Lower leg skin (tissue), 4 donors: ENCODE measurements at regions not wholly inside any gene's neighbourhood (a gene's known extent, or its start where the extent isn't known, plus 50 kb on each side); places are given as distances from the start of the nearest gene placed in this dataset.

Experiments used
- DNase-seq, 2 donors: peaks; one replicate each; pipeline ENCODE4 v3.0.0-alpha.2; 2019; ENCODE audit warnings: low spot score in 2 of 2
- H3K4me3 ChIP-seq: fragments of 200-600 bp; sonication (generic); 2 replicates; pipeline ENCODE4 v1.5.1; 2017; ENCODE audit warnings: mild to moderate bottlenecking, low read depth; ENCODE audit not compliant: poor library complexity, severe bottlenecking
- CTCF ChIP-seq, 3 donors: fragments of 450-650 bp; IDR thresholded peaks; one replicate each; pipeline ENCODE4 v1.5.1; 2016; ENCODE audit warnings: antibody characterized with exemption in 3 of 3, mild to moderate bottlenecking in 3 of 3, moderate library complexity in 2 of 3
- POLR2A ChIP-seq, 2 donors: fragments of 450-650 bp; IDR thresholded peaks; one replicate each; pipeline ENCODE4 v1.6.1; 2016 to 2017; ENCODE audit warnings: antibody characterized with exemption in 2 of 2, mild to moderate bottlenecking in 1 of 2, moderate library complexity in 1 of 2
- WGBS, 2 donors: methylation state at CpG; one replicate each; pipeline ENCODE4 v1.1.5; 2018; 5-methylcytosine and 5-hydroxymethylcytosine counted together
- intact Hi-C: fragments of 100-400 bp; cut with DNase I; formaldehyde crosslinking; loops from one replicate; pipeline ENCODE4 v1.15.0; 2023; ENCODE audit warnings: low total_unique reads

GRCh38 chr4:111963158-111963700 is 182.0 kb upstream of the FAM241A start:
- 54 to 58% methylated on average over 5 of the region's 5 CpGs for WGBS, 2 donors
- DNase-seq, result no peak
- intact Hi-C loops, result no loop called here
- TF ChIP-seq POLR2A (IDR thresholded peaks at IDR 0.05), result no peak
- H3K4me3 ChIP-seq, result no peak overlapping the region

- intact Hi-C loops, result no loop called here
- no peak overlapping the region for H3K4me3 ChIP-seq
- WGBS, 2 donors, result 64 to 75% methylated on average over 7 of the region's 7 CpGs
- TF ChIP-seq POLR2A (IDR thresholded peaks at IDR 0.05) (no peak), CTCF (IDR thresholded peaks at IDR 0.05) (no peak)
- no peak for DNase-seq
Measured at GRCh38 chr4:111977419-111977965, 167.8 kb upstream of the FAM241A start.

DNA sequence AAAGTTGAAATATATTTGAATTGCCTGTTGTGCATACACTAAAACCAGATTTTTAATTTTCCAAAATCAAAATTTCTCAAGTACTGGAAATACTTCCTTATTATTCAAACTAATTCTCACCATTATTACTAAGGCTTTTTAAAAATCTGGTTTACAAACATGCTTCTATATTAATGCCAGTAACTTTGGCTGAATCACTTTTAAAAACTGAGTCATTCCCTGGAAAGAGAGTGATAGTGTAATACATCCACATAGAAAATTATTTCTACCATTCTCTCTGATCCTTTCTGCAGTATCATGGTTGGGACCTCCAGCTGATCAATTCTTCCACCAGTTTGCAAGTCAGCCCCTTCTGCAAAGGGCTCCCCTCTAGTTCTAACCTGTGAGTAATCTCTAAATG is 165.3 kb upstream of the FAM241A start:
- intact Hi-C loops, result no loop called here
- DNase-seq, result no peak
- TF ChIP-seq CTCF (IDR thresholded peaks at IDR 0.05), result no peak
- TF ChIP-seq POLR2A (IDR thresholded peaks at IDR 0.05), result no peak
- no peak overlapping the region for H3K4me3 ChIP-seq

DNA sequence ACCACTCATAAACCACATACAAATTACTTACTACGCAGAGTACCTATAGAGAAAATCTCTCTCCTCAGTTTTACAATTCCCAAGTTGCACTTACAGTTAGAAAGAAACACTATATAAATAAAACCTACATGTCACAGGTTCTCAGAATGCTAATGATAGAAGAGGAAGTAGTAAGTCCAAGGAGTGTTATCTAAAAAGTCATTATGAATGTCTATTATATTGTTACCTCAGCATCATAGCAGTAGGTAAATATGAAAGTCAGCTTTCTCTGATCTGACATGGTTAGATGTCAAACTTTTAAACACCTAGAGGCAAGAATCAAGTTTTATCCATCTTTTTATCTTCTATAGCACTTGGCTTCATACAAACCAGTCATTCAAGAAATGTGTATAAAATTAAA is 163.2 kb upstream of the FAM241A start:
- TF ChIP-seq CTCF (IDR thresholded peaks at IDR 0.05) (no peak), POLR2A (IDR thresholded peaks at IDR 0.05) (no peak)
- intact Hi-C loops, result no loop called here
- WGBS, 2 donors, result 96 to 98% methylated on average over 1 of the region's 1 CpG
- no peak for DNase-seq
- no peak overlapping the region for H3K4me3 ChIP-seq

DNA sequence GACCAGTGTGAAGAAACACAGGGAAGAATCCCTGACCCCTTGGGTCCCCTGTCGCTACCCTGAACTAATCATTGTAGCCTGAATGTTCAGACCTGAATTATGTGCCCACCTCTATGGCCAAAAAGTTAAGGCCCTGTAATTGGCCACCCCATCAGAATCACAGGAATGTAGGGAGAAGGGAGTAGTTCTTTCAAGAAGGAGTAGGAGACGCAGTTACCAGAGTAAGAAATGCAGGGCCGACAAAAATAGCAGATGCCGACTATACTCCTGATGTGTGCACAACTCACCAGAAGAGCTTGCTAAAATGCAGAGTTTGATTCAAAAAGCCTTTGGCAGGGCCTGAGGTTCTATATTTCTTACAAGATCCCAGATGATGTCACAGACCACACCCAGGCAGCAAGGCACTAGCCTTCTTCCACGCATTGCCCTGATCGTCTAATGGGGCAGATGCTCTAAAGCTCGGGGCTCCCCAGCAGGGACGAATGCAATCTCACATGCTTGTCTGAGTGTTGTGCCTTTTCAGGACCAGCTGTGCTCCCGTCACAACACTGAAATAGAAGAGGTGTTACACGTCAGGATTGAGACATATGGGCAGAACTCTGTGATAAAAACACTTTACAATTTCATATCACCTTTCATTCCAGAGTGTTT is 161.0 kb upstream of the FAM241A start:
- intact Hi-C loops, result no loop called here
- no peak for DNase-seq
- no peak overlapping the region for H3K4me3 ChIP-seq
- WGBS, 2 donors, result 66 to 78% methylated on average over 10 of the region's 10 CpGs
- TF ChIP-seq POLR2A (IDR thresholded peaks at IDR 0.05), result no peak
- TF ChIP-seq CTCF (IDR thresholded peaks at IDR 0.05), result no peak

DNA sequence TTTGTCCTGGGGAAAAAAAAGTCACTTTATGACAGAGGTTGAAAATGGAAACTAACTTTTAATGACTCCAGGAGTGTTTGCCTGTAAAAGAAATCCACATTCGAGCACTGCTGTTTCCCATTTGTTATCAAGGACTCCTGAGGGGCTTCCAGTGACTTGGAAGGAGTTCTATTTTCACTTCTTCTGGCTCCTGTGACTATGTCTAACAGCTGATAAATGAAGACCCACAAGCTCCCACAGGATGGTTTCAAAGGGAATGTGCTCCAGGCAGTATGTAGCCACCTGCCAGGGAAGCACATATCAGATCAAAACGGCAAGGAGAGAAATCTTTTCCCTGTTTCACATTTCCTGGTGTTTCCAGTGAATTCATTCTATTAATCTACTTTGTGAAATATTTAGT is 159.8 kb upstream of the FAM241A start:
- 16 to 18% methylated on average over 2 of the region's 2 CpGs for WGBS, 2 donors
- H3K4me3 ChIP-seq, result no peak overlapping the region
- no peak for DNase-seq
- intact Hi-C loops, result no loop called here
- TF ChIP-seq CTCF (IDR thresholded peaks at IDR 0.05) (no peak), POLR2A (IDR thresholded peaks at IDR 0.05) (no peak)
